ENCODE measurements at regions not wholly inside any gene's neighbourhood (a gene's known extent, or its start where the extent isn't known, plus 50 kb on each side); places are given as distances from the start of the nearest gene placed in this dataset.

GRCh38 chr2:217305882-217306281 is 446.0 kb upstream of the TNP1 start (continued):
- TF ChIP-seq IRF3 (IDR thresholded peaks at IDR 0.05; ENCODE audit: low read depth, low read length), result no peak
- TF ChIP-seq TAF1 (IDR thresholded peaks at IDR 0.05; ENCODE audit: borderline replicate concordance, low read depth, low read length), result no peak
- no peak for TF ChIP-seq MEF2A (IDR thresholded peaks at IDR 0.05; ENCODE audit: borderline replicate concordance, low read depth)

- DNase-seq, result no peak
- TF ChIP-seq RXRA (IDR thresholded peaks at IDR 0.05; ENCODE audit: borderline replicate concordance, low read depth), result no peak
- TF ChIP-seq TAF1 (IDR thresholded peaks at IDR 0.05; ENCODE audit: borderline replicate concordance, low read depth, low read length), result no peak
- TF ChIP-seq REST (IDR thresholded peaks at IDR 0.05; ENCODE audit: low read depth, low read length), result no peak
- no peak for TF ChIP-seq ELF1 (IDR thresholded peaks at IDR 0.05)
- no peak for TF ChIP-seq TCF12 (IDR thresholded peaks at IDR 0.05)
- no peak for TF ChIP-seq CHD2 (IDR thresholded peaks at IDR 0.05; ENCODE audit: low read length, partially characterized antibody)
- no peak for TF ChIP-seq GABPA (IDR thresholded peaks at IDR 0.05; ENCODE audit: low read depth)
- no peak for TF ChIP-seq SMC3 (IDR thresholded peaks at IDR 0.05; ENCODE audit: low read depth, low read length)
- TF ChIP-seq NRF1 (IDR thresholded peaks at IDR 0.05; ENCODE audit: low read depth, low read length), result no peak
Measured at GRCh38 chr2:217304582-217304981, 444.7 kb upstream of the TNP1 start.

GRCh38 chr2:217302856-217303255 is 443.0 kb upstream of the TNP1 start:
- no peak for DNase-seq
- H2AFZ ChIP-seq (ENCODE audit: low read depth), result no peak overlapping the region
- H3K27me3 ChIP-seq (ENCODE audit: insufficient read depth), result no peaks in the 10 kb centered on the region
- H3K9me3 ChIP-seq, result no peaks in the 10 kb centered on the region
- H3K79me2 ChIP-seq (ENCODE audit: insufficient read depth), result no peaks in the 10 kb centered on the region
- WGBS (ENCODE audit: low lambda C conversion rate), result 65% methylated on average over 3 of the region's 3 CpGs
- H3K4me2 ChIP-seq, result no peak overlapping the region
- H3F3A ChIP-seq (replicated peaks; ENCODE audit: insufficient read depth), result no peaks in the 10 kb centered on the region
- no peaks in the 10 kb centered on the region for H4K20me1 ChIP-seq (ENCODE audit: insufficient read depth)
- POLR2A ChIA-PET, result no interaction called here
- no peaks in the 10 kb centered on the region for H3K36me3 ChIP-seq (replicated peaks in 1 of 2; ENCODE audit: control insufficient read depth in 1 of 2, insufficient read depth in 2 of 2, low read length in 1 of 2)
- H3K9ac ChIP-seq, result no peak overlapping the region
- no peak overlapping the region for H3K27ac ChIP-seq (ENCODE audit: low read depth in 2 of 2, low read length in 1 of 2)
- no peak overlapping the region for H3K4me3 ChIP-seq (ENCODE audit: low read depth in 2 of 2, low read length in 1 of 2)
- H3K4me1 ChIP-seq (ENCODE audit: control insufficient read depth in 1 of 2, insufficient read depth in 2 of 2, low read depth in 1 of 2, low read length in 1 of 2), result no peaks in the 10 kb centered on the region; a peak in 1 of 4 replicates
- no peak for TF ChIP-seq MXI1 (IDR thresholded peaks at IDR 0.05; ENCODE audit: low read depth, low read length)
- TF ChIP-seq MAX (IDR thresholded peaks at IDR 0.05; ENCODE audit: low read depth), result no peak
- TF ChIP-seq MEF2A (IDR thresholded peaks at IDR 0.05; ENCODE audit: borderline replicate concordance, low read depth), result no peak
- TF ChIP-seq FOSL2 (IDR thresholded peaks at IDR 0.05; ENCODE audit: borderline replicate concordance, low read depth), result no peak
- no peak for TF ChIP-seq TAF1 (IDR thresholded peaks at IDR 0.05; ENCODE audit: borderline replicate concordance, low read depth, low read length)
- TF ChIP-seq EZH2phosphoT487 (IDR thresholded peaks at IDR 0.05; ENCODE audit: borderline replicate concordance, low read depth), result no peak
- TF ChIP-seq IRF3 (IDR thresholded peaks at IDR 0.05; ENCODE audit: low read depth, low read length), result no peak
- TF ChIP-seq ZBTB33 (IDR thresholded peaks at IDR 0.05; ENCODE audit: borderline replicate concordance, low read depth), result no peak
- no peak for TF ChIP-seq TEAD4 (IDR thresholded peaks at IDR 0.05; ENCODE audit: borderline replicate concordance, insufficient read depth)
- TF ChIP-seq RXRA (IDR thresholded peaks at IDR 0.05; ENCODE audit: borderline replicate concordance, low read depth), result no peak
- TF ChIP-seq FOXM1 (IDR thresholded peaks at IDR 0.05; ENCODE audit: low read depth), result no peak
- CTCF ChIA-PET, result interaction anchor here (0.6 to 1.0 kb wide), 2 partner anchors 156 to 410 kb away, joined by 3 read pairs; no protein-coding TSS in a partner anchor
- H3K9me2 ChIP-seq, result no peaks in the 10 kb centered on the region

More at GRCh38 chr2:217304582-217304981, 444.7 kb upstream of the TNP1 start:
- H3K27ac ChIP-seq (ENCODE audit: low read depth in 2 of 2, low read length in 1 of 2), result no peak overlapping the region
- ChIA-PET CTCF (interaction anchor here (1.1 to 1.4 kb wide), 3 partner anchors 8 to 218 kb away, joined by 3 to 4 read pairs (median 3); no protein-coding TSS in a partner anchor), POLR2A (no interaction called here)
- no peaks in the 10 kb centered on the region for H3F3A ChIP-seq (replicated peaks; ENCODE audit: insufficient read depth)
- H2AFZ ChIP-seq (ENCODE audit: low read depth), result no peak overlapping the region
- no peaks in the 10 kb centered on the region for H3K9me2 ChIP-seq
- H3K4me3 ChIP-seq (ENCODE audit: low read depth in 2 of 2, low read length in 1 of 2), result no peak overlapping the region
- H3K9ac ChIP-seq, result no peak overlapping the region
- H3K9me3 ChIP-seq, result no peaks in the 10 kb centered on the region
- no peaks in the 10 kb centered on the region; a peak in 1 of 4 replicates for H3K4me1 ChIP-seq (ENCODE audit: control insufficient read depth in 1 of 2, insufficient read depth in 2 of 2, low read depth in 1 of 2, low read length in 1 of 2)
- no peak overlapping the region for H3K4me2 ChIP-seq
- H4K20me1 ChIP-seq (ENCODE audit: insufficient read depth), result no peaks in the 10 kb centered on the region
- H3K79me2 ChIP-seq (ENCODE audit: insufficient read depth), result no peaks in the 10 kb centered on the region
- H3K27me3 ChIP-seq (ENCODE audit: insufficient read depth), result no peaks in the 10 kb centered on the region
- no peaks in the 10 kb centered on the region for H3K36me3 ChIP-seq (replicated peaks in 1 of 2; ENCODE audit: control insufficient read depth in 1 of 2, insufficient read depth in 2 of 2, low read length in 1 of 2)
